Liver (tissue), 8 donors: ENCODE measurements at regions not wholly inside any gene's neighbourhood (a gene's known extent, or its start where the extent isn't known, plus 50 kb on each side); places are given as distances from the start of the nearest gene placed in this dataset.

Experiments
- DNase-seq: peaks from one replicate; pipeline ENCODE4 v3.0.0-alpha.2; 2017; ENCODE audit warnings: low spot score
- H3K27ac ChIP-seq, 2 donors: one replicate each; pipeline ENCODE4 v1.7.0; 2013; ENCODE audit warnings: inconsistent platforms in 2 of 2, low read length in 2 of 2, control low read depth in 1 of 2, low read depth in 1 of 2, mild to moderate bottlenecking in 1 of 2
- H3K27me3 ChIP-seq, 4 donors: one replicate each; pipeline versions ENCODE4 v1.6.1 to v1.7.0; 2013; ENCODE audit warnings: low read length in 3 of 4, inconsistent platforms in 1 of 4, mild to moderate bottlenecking in 1 of 4, moderate library complexity in 1 of 4; ENCODE audit not compliant: control insufficient read depth in 4 of 4, insufficient read depth in 4 of 4
- H3K36me3 ChIP-seq, 4 donors: one replicate each; pipeline versions ENCODE4 v1.6.1 to v1.7.0; 2013; ENCODE audit warnings: low read length in 3 of 4, mild to moderate bottlenecking in 3 of 4, low read depth in 1 of 4, moderate library complexity in 1 of 4; ENCODE audit not compliant: control insufficient read depth in 4 of 4, insufficient read depth in 3 of 4
- H3K4me1 ChIP-seq, 4 donors: one replicate each; pipeline versions ENCODE4 v1.6.1 to v1.7.0; 2013; ENCODE audit warnings: low read length in 3 of 4, mild to moderate bottlenecking in 3 of 4, moderate library complexity in 1 of 4; ENCODE audit not compliant: control insufficient read depth in 4 of 4, insufficient read depth in 4 of 4
- H3K4me3 ChIP-seq, 3 donors: one replicate each; pipeline versions ENCODE4 v1.6.1 to v1.7.0; 2013; ENCODE audit warnings: low read length in 3 of 3, control low read depth in 1 of 3, low read depth in 1 of 3, mild to moderate bottlenecking in 1 of 3
- H3K9ac ChIP-seq, 2 donors: one replicate each; pipeline ENCODE4 v1.7.0; 2013; ENCODE audit warnings: low read length in 2 of 2, mild to moderate bottlenecking in 2 of 2, moderate library complexity in 2 of 2, control low read depth in 1 of 2, low read depth in 1 of 2
- H3K9me3 ChIP-seq, 4 donors: one replicate each; pipeline versions ENCODE4 v1.6.1 to v1.7.0; 2013; ENCODE audit warnings: low read length in 3 of 4; ENCODE audit not compliant: control insufficient read depth in 4 of 4
- ATF3 ChIP-seq: IDR thresholded peaks from 2 replicates; pipeline ENCODE4 v1.6.1; 2016; ENCODE audit warnings: antibody characterized with exemption
- CTCF ChIP-seq: fragments of 150-350 bp; IDR thresholded peaks from 2 replicates; pipeline ENCODE4 v1.5.1; 2017; ENCODE audit warnings: improper control_type of control experiment, low read depth, low read length; ENCODE audit not compliant: missing input control
- EGR1 ChIP-seq, 2 donors: IDR thresholded peaks; 2 replicates each; pipeline ENCODE4 v1.6.1; 2016 to 2018; ENCODE audit warnings: antibody characterized with exemption in 2 of 2, low read depth in 2 of 2
- FOXA1 ChIP-seq: IDR thresholded peaks from 2 replicates; pipeline ENCODE4 v1.6.1; 2016; ENCODE audit warnings: antibody characterized with exemption
- FOXA2 ChIP-seq: IDR thresholded peaks from 2 replicates; pipeline ENCODE4 v1.6.1; 2016; ENCODE audit warnings: antibody characterized with exemption
- GABPA ChIP-seq, 2 donors: IDR thresholded peaks in 1 of 2; conservative IDR thresholded peaks in 1 of 2; 2 replicates each; pipeline ENCODE4 v1.6.1; 2016; ENCODE audit warnings: antibody characterized with exemption in 2 of 2, mild to moderate bottlenecking in 1 of 2, moderate library complexity in 1 of 2
- HNF4A ChIP-seq, 2 donors: conservative IDR thresholded peaks; 2 replicates each; pipeline ENCODE4 v1.6.1; 2016; ENCODE audit warnings: antibody characterized with exemption in 2 of 2, mild to moderate bottlenecking in 2 of 2
- HNF4G ChIP-seq: IDR thresholded peaks from 2 replicates; pipeline ENCODE4 v1.6.1; 2016; ENCODE audit warnings: antibody characterized with exemption
- JUND ChIP-seq, 2 donors: IDR thresholded peaks; 2 replicates each; pipeline ENCODE4 v1.6.1; 2016; ENCODE audit warnings: antibody characterized with exemption in 2 of 2
- MAX ChIP-seq: IDR thresholded peaks from 2 replicates; pipeline ENCODE4 v1.6.1; 2016; ENCODE audit warnings: antibody characterized with exemption
- NR2F2 ChIP-seq: IDR thresholded peaks from 2 replicates; pipeline ENCODE4 v1.6.1; 2016; ENCODE audit warnings: antibody characterized with exemption
- RAD21 ChIP-seq, 2 donors: IDR thresholded peaks; 2 replicates each; pipeline ENCODE4 v1.6.1; 2016; ENCODE audit warnings: antibody characterized with exemption in 2 of 2, mild to moderate bottlenecking in 2 of 2
- REST ChIP-seq: IDR thresholded peaks from 2 replicates; pipeline ENCODE4 v1.6.1; 2016; ENCODE audit warnings: antibody characterized with exemption, mild to moderate bottlenecking
- RXRA ChIP-seq, 2 donors: IDR thresholded peaks; 2 replicates each; pipeline ENCODE4 v1.6.1; 2017 to 2018; ENCODE audit warnings: antibody characterized with exemption in 2 of 2, mild to moderate bottlenecking in 1 of 2
- SP1 ChIP-seq: IDR thresholded peaks from 2 replicates; pipeline ENCODE4 v1.6.1; 2018; ENCODE audit warnings: antibody characterized with exemption, mild to moderate bottlenecking
- YY1 ChIP-seq: IDR thresholded peaks from 2 replicates; pipeline ENCODE4 v1.6.1; 2016; ENCODE audit warnings: antibody characterized with exemption, mild to moderate bottlenecking
- ZBTB33 ChIP-seq: IDR thresholded peaks from 2 replicates; pipeline ENCODE4 v1.6.1; 2016; ENCODE audit warnings: antibody characterized with exemption
- WGBS: extraction: QIAGEN DNeasy Blood & Tissue Kit; methylation state at CpG from one replicate; pipeline ENCODE4 v1.1.7; 2013; 5-methylcytosine and 5-hydroxymethylcytosine counted together
- donor health status: healthy.
- donor health status: healthy.
- donor health status: healthy.
- donor health status: healthy.
- donor health status: healthy.

- TF ChIP-seq REST, result no peak
Measured at GRCh38 chr5:6190838-6191237, 187.5 kb downstream of the MED10 start (continued).

GRCh38 chr5:6188976-6189375, 189.4 kb downstream of the MED10 start:
- DNase-seq, result no peak
- WGBS, result 91% methylated on average over 8 of the region's 8 CpGs
- Histone ChIP-seq H3K4me1 (no peaks in the 10 kb centered on the region), H3K27ac (no peak overlapping the region), H3K27me3 (no peaks in the 10 kb centered on the region), H3K36me3 (no peaks in the 10 kb centered on the region), H3K4me3 (no peak overlapping the region), H3K9me3 (no peaks in the 10 kb centered on the region), H3K9ac (no peak overlapping the region)
- no peak for TF ChIP-seq JUND (IDR thresholded peaks at IDR 0.05)
- TF ChIP-seq SP1, result no peak
- no peak for TF ChIP-seq ZBTB33

GRCh38 chr5:6188344-6188743, 190.0 kb downstream of the MED10 start:
- H3K4me1 ChIP-seq, result no peaks in the 10 kb centered on the region
- no peak overlapping the region for H3K27ac ChIP-seq
- no peak for DNase-seq
- 89% methylated on average over 6 of the region's 6 CpGs for WGBS
- no peaks in the 10 kb centered on the region for H3K27me3 ChIP-seq
- no peaks in the 10 kb centered on the region for H3K9me3 ChIP-seq
- no peak overlapping the region for H3K9ac ChIP-seq
- TF ChIP-seq YY1, result no peak
- TF ChIP-seq FOXA1, result no peak
- TF ChIP-seq SP1, result no peak
- TF ChIP-seq RXRA (IDR thresholded peaks at IDR 0.05), result no peak
- no peak for TF ChIP-seq RAD21 (IDR thresholded peaks at IDR 0.05)
- no peak for TF ChIP-seq ZBTB33
- TF ChIP-seq HNF4G, result no peak
- no peak for TF ChIP-seq MAX
- TF ChIP-seq GABPA (IDR thresholded peaks at IDR 0.05 in 1 of 2, conservative IDR thresholded peaks at IDR 0.05 in 1 of 2), result no peak
- no peak for TF ChIP-seq EGR1 (IDR thresholded peaks at IDR 0.05; ENCODE audit: low read depth in 2 of 2)
- TF ChIP-seq NR2F2, result no peak
- TF ChIP-seq HNF4A (conservative IDR thresholded peaks at IDR 0.05), result no peak
- TF ChIP-seq FOXA2, result no peak
- TF ChIP-seq JUND (IDR thresholded peaks at IDR 0.05), result no peak
- TF ChIP-seq ATF3, result no peak
- no peak for TF ChIP-seq CTCF
- no peak overlapping the region for H3K4me3 ChIP-seq
- no peaks in the 10 kb centered on the region for H3K36me3 ChIP-seq
